ENCODE measurements at regions not wholly inside any gene's neighbourhood (a gene's known extent, or its start where the extent isn't known, plus 50 kb on each side); places are given as distances from the start of the nearest gene placed in this dataset.

DNA sequence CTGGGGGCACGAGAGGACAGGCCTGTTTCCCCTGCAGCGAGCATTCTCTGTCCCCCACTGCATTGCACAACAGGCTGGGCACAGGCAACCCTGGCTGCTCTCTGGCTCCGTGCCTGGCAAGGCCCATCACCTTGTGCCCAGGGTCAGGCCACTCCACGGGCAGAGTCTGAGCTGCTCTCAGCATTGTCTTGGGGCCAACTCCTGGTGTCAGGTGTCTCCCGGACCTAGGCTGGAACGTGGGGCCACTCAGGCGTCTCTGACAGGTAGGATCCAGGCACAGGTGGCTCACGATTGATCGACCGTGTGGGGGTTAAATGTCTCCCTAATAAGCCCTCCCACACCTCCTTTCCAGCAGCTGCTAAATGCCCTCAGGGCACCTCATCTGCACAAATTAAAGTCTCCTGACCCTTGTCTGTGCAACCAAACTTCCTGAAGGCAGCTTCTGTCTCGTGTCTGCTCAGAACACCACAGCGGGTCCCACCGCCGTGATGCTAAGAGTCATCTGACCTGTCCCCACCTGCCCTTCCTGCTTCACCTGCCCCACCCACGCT lies 66.6 kb upstream of the GPC1 start:
- no peaks in the 10 kb centered on the region for H3K4me1 ChIP-seq (ENCODE audit: control insufficient read depth, low read length)
- H3K27ac ChIP-seq (ENCODE audit: low read depth, low read length) = no peak overlapping the region

DNA sequence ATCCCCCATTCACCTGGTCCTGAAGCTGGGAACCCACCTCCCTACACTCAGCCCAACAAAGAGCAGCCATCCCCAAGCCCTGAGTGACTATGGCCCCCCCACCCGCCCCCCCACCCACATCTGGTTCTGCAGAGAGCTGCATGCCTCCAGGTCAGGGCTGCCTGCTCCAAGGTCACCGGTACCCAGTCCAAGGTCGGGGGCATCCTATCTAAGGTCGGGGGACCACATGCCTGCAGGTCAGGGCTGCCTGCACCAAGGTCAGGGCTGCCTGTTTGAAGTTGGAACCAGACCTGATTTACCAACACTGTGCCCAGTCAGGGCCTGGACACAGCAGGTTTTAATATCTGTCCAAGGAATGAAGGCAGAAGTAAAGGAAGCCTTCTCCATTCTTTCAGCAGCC lies 66.1 kb upstream of the GPC1 start:
- Histone ChIP-seq H3F3A (ENCODE audit: control insufficient read depth, insufficient read depth) (no peaks in the 10 kb centered on the region), H3K4me1 (ENCODE audit: control insufficient read depth, low read length) (no peaks in the 10 kb centered on the region), H3K9me3 (ENCODE audit: control insufficient read depth, insufficient read depth, low read length) (no peaks in the 10 kb centered on the region)

More for the DNA sequence above, 66.6 kb upstream of the GPC1 start:
- Histone ChIP-seq H4K20me1 (ENCODE audit: control insufficient read depth, insufficient read depth, low read depth, low read length) (no peaks in the 10 kb centered on the region), H3K79me2 (ENCODE audit: control insufficient read depth, low read length) (no peaks in the 10 kb centered on the region), H3K36me3 (ENCODE audit: control insufficient read depth, low read length) (no peaks in the 10 kb centered on the region), H3K27me3 (ENCODE audit: control insufficient read depth, low read length) (no peaks in the 10 kb centered on the region), H3K4me2 (ENCODE audit: low read length) (no peak overlapping the region), H3F3A (ENCODE audit: control insufficient read depth, insufficient read depth) (no peaks in the 10 kb centered on the region), H3K4me3 (ENCODE audit: low read length) (no peak overlapping the region), H3K9me2 (replicated peaks; ENCODE audit: control insufficient read depth, low read length) (no peaks in the 10 kb centered on the region), H3K9me3 (ENCODE audit: control insufficient read depth, insufficient read depth, low read length) (no peaks in the 10 kb centered on the region)
- TF ChIP-seq EZH2phosphoT487 (IDR thresholded peaks at IDR 0.05; ENCODE audit: borderline replicate concordance, low read length) = no peak
- no peak for TF ChIP-seq CTCF (IDR thresholded peaks at IDR 0.05; ENCODE audit: low read depth, low read length, poor library complexity, severe bottlenecking)

GRCh38 chr2:240369801-240370585 lies 65.5 kb upstream of the GPC1 start:
- Histone ChIP-seq H3F3A (ENCODE audit: control insufficient read depth, insufficient read depth) (no peaks in the 10 kb centered on the region), H3K4me1 (ENCODE audit: control insufficient read depth, low read length) (no peaks in the 10 kb centered on the region), H3K9me3 (ENCODE audit: control insufficient read depth, insufficient read depth, low read length) (no peaks in the 10 kb centered on the region), H3K4me2 (ENCODE audit: low read length) (no peak overlapping the region), H3K9me2 (replicated peaks; ENCODE audit: control insufficient read depth, low read length) (no peaks in the 10 kb centered on the region), H4K20me1 (ENCODE audit: control insufficient read depth, insufficient read depth, low read depth, low read length) (no peaks in the 10 kb centered on the region), H3K79me2 (ENCODE audit: control insufficient read depth, low read length) (no peaks in the 10 kb centered on the region), H3K27me3 (ENCODE audit: control insufficient read depth, low read length) (no peaks in the 10 kb centered on the region), H3K27ac (ENCODE audit: low read depth, low read length) (no peak overlapping the region), H3K4me3 (ENCODE audit: low read length) (no peak overlapping the region), H3K36me3 (ENCODE audit: control insufficient read depth, low read length) (no peaks in the 10 kb centered on the region)
- TF ChIP-seq EZH2phosphoT487 (IDR thresholded peaks at IDR 0.05; ENCODE audit: borderline replicate concordance, low read length) (no peak), CTCF (IDR thresholded peaks at IDR 0.05; ENCODE audit: low read depth, low read length, poor library complexity, severe bottlenecking) (no peak)

More for the DNA sequence above, 66.1 kb upstream of the GPC1 start:
- TF ChIP-seq CTCF (IDR thresholded peaks at IDR 0.05; ENCODE audit: low read depth, low read length, poor library complexity, severe bottlenecking) (no peak), EZH2phosphoT487 (IDR thresholded peaks at IDR 0.05; ENCODE audit: borderline replicate concordance, low read length) (no peak)
- no peaks in the 10 kb centered on the region for H4K20me1 ChIP-seq (ENCODE audit: control insufficient read depth, insufficient read depth, low read depth, low read length)
- no peak overlapping the region for H3K27ac ChIP-seq (ENCODE audit: low read depth, low read length)
- H3K27me3 ChIP-seq (ENCODE audit: control insufficient read depth, low read length) = no peaks in the 10 kb centered on the region
- no peaks in the 10 kb centered on the region for H3K79me2 ChIP-seq (ENCODE audit: control insufficient read depth, low read length)
- H3K36me3 ChIP-seq (ENCODE audit: control insufficient read depth, low read length) = no peaks in the 10 kb centered on the region
- no peak overlapping the region for H3K4me3 ChIP-seq (ENCODE audit: low read length)
- no peaks in the 10 kb centered on the region for H3K9me2 ChIP-seq (replicated peaks; ENCODE audit: control insufficient read depth, low read length)
- no peak overlapping the region for H3K4me2 ChIP-seq (ENCODE audit: low read length)

Data from DOHH2 (cell line).